BJ (cell line): ENCODE measurements at regions not wholly inside any gene's neighbourhood (a gene's known extent, or its start where the extent isn't known, plus 50 kb on each side); places are given as distances from the start of the nearest gene placed in this dataset.

Experiments used
- CTCF ChIA-PET: fragments of 350-600 bp; formaldehyde crosslinking; extraction: SDS; loops from one replicate; lab custom pipeline; 2021; ENCODE audit warnings: antibody characterized with exemption, inconsistent platforms; lab: Yijun Ruan, JAX
- POLR2A ChIA-PET: fragments of 300-600 bp; sonication (Branson Sonifier 250); formaldehyde crosslinking; extraction: SDS; loops from one replicate; lab custom pipeline; 2021; ENCODE audit warnings: antibody characterized with exemption; lab: Charles Lee
- DNase-seq: peaks from one replicate; pipeline ENCODE4 v3.0.0-alpha.2; 2011; ENCODE audit warnings: low read depth
- H3K27me3 ChIP-seq: 2 replicates; pipeline ENCODE4 v1.6.0; 2011; ENCODE audit warnings: low read length; ENCODE audit not compliant: control insufficient read depth, insufficient read depth
- H3K36me3 ChIP-seq: 2 replicates; pipeline ENCODE4 v1.5.1; 2011; ENCODE audit warnings: low read length; ENCODE audit not compliant: control insufficient read depth, insufficient read depth
- H3K4me3 ChIP-seq: 2 replicates; pipeline ENCODE4 v1.5.1; 2011; ENCODE audit warnings: low read depth, mild to moderate bottlenecking, control low read depth, low read length
- CTCF ChIP-seq: IDR thresholded peaks from 2 replicates; pipeline ENCODE4 v1.5.1; 2011; ENCODE audit warnings: low read depth, mild to moderate bottlenecking, control low read depth, inconsistent platforms, low read length, moderate library complexity; ENCODE audit not compliant: insufficient read depth

GRCh38 chr2:9753665-9754531 is 89.4 kb upstream of the TAF1B start:
- Histone ChIP-seq H3K36me3 (no peaks in the 10 kb centered on the region), H3K4me3 (no peak overlapping the region), H3K27me3 (no peaks in the 10 kb centered on the region; the same call in 1 of the 2 replicates)
- no peak for TF ChIP-seq CTCF
- ChIA-PET POLR2A (no interaction called here), CTCF (interaction anchor here (3.2 kb wide), 1 partner anchor 17 kb away, joined by 15 read pairs; no protein-coding TSS in a partner anchor)
- no peak for DNase-seq

- H3K27me3 ChIP-seq: no peaks in the 10 kb centered on the region
- ChIA-PET POLR2A (no interaction called here), CTCF (interaction anchor here (3.2 kb wide), 1 partner anchor 16 kb away, joined by 15 read pairs; no protein-coding TSS in a partner anchor)
- no peak overlapping the region for H3K4me3 ChIP-seq
- H3K36me3 ChIP-seq: no peaks in the 10 kb centered on the region
- no peak for TF ChIP-seq CTCF
- no peak for DNase-seq
Observed at GRCh38 chr2:9754532-9754887, 88.8 kb upstream of the TAF1B start.

GRCh38 chr2:9755008-9755407 is 88.3 kb upstream of the TAF1B start:
- no peaks in the 10 kb centered on the region for H3K36me3 ChIP-seq

GRCh38 chr2:9755638-9756037 is 87.6 kb upstream of the TAF1B start:
- ChIA-PET POLR2A (no interaction called here), CTCF (interaction anchor here (0.6 to 6.5 kb wide), 3 partner anchors 14 to 24 kb away, joined by 3 to 53 read pairs (median 4); no protein-coding TSS in a partner anchor)
- Histone ChIP-seq H3K36me3 (no peaks in the 10 kb centered on the region), H3K4me3 (no peak overlapping the region), H3K27me3 (no peaks in the 10 kb centered on the region)
- TF ChIP-seq CTCF: no peak
- DNase-seq: no peak

More at GRCh38 chr2:9755008-9755407, 88.3 kb upstream of the TAF1B start:
- Histone ChIP-seq H3K27me3 (no peaks in the 10 kb centered on the region), H3K4me3 (no peak overlapping the region)
- DNase-seq: no peak
- no peak for TF ChIP-seq CTCF
- ChIA-PET POLR2A (no interaction called here), CTCF (interaction anchor here (3.2 kb wide), 1 partner anchor 16 kb away, joined by 15 read pairs; no protein-coding TSS in a partner anchor)

- Histone ChIP-seq H3K27me3 (no peaks in the 10 kb centered on the region), H3K36me3 (no peaks in the 10 kb centered on the region), H3K4me3 (no peak overlapping the region)
- no peak for TF ChIP-seq CTCF
- POLR2A ChIA-PET: no interaction called here
- CTCF ChIA-PET: interaction anchor here (1.0 to 6.5 kb wide), 3 partner anchors 13 to 201 kb away, joined by 3 to 53 read pairs (median 4); partner anchors contain the start of gene ADAM17
- no peak for DNase-seq
Observed at GRCh38 chr2:9756692-9757250, 86.5 kb upstream of the TAF1B start.
